ENCODE measurements at regions not wholly inside any gene's neighbourhood (a gene's known extent, or its start where the extent isn't known, plus 50 kb on each side); places are given as distances from the start of the nearest gene placed in this dataset.
"Not testable (repeated sequence)": the region's sequence is repeated elsewhere in the genome, so short reads cannot be mapped to it uniquely, and the experiment has no call there.

DNA sequence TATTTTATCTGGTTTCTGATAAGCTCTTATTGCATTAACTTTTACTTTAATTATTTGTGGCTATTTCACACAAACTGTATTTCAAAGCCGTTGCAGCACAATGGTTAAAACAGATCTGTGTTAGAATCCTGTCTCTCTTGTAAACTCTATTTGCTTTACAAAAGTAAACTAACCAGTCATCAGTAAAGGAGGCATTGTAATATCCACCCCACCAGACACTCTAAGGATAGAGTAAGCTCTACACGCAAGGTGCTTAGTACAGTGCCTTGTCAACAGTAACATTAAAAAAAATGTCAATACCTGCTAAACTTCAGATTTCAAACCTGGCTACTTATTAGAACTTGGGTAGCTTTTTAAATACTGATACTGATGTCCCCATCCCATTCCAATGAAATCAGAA is 228.4 kb downstream of the RCHY1 start:
- DNase-seq: no peak

DNA sequence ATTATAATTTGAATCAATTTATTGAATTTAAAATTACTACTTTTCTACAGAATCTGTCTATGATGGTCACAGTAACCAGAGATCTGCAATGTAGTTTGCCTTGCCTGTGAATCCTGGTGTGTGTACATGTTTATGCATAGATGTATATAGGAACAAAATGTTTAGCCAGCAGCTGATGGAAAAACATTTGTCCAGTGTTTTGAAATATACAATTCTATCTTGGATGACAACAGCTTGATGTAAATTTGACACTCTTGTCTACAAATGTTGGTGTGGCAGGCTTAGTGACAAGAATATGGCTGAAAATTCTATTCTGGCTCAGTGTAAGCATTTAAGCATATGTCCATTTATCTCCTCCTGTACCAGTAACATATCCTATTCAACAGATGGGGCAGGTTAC is 229.4 kb downstream of the RCHY1 start:
- no peak for DNase-seq

DNA sequence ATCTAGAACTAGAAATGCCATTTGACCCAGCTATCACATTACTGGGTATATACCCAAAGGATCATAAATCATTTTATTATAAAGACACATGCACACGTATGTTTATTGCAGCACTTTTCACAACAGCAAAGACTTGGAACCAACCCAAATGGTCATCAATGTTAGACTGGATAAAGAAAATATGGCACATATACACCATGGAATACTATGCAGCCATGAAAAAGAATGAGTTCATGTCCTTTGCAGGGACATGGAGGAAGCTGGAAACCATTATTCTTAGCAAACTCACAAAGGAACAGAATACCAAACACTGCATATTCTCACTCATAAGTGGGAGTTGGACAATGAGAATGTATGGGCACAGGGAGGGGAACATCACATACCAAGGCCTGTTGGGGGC is 233.7 kb downstream of the RCHY1 start:
- DNase-seq: not testable (repeated sequence)

DNA sequence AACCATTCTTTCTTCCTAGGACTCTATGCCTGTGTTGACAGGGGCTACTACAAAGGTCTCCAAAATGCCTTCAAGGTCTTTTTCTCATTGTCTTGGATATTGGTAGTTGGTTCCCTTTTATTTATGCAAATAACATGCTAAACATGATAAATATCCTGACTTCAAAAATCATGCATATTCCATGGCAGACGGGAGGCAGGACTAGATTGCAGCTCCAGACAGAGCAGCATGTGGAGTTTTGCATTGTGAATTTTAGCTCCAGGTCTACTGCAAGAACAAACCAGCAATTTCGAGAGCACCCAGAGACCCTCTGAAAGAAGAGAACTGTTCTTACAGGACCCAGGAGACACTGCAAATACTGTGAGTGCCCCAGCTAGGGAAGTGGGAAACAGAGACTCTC is 254.9 kb downstream of the RCHY1 start:
- no peak for DNase-seq

DNA sequence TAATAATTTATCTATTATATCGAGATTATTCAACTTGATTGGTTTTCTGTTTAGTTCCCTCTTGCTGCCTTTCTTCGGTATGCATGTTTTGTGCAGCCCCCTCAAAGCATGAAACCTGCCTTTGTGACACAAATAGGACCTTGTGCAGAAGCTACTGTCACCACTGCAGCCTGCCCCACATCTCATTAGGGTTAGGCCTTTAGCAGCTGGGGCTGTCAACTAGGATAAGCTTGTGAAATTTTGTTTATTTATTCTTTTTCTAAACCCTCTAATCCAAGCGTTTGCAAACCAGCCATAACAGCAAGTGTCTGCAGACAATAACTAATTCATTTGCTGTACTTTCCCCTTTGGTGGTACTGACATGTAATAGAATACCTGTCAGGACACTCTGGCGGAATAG is 258.9 kb downstream of the RCHY1 start:
- DNase-seq: no peak

DNA sequence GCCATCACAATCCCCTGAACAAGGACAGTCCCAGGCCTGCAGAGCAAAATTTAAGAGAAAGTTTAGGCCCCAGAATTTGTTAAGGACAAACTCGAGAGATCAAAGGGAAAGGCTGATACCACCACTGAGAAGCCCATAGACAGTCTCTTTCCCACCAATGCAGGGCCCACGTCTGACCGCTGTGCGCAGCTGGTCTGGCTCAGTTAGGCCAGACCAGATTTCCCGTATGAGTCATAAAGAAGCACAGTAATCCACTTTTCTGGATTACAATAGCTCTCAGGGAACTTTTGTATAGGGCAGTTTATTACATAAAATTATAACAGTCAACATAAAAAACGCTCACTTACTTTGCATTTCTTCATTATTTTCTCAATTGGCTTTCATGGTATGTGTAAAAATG is 259.5 kb downstream of the RCHY1 start:
- peak; percentile 73 for DNase-seq

DNA sequence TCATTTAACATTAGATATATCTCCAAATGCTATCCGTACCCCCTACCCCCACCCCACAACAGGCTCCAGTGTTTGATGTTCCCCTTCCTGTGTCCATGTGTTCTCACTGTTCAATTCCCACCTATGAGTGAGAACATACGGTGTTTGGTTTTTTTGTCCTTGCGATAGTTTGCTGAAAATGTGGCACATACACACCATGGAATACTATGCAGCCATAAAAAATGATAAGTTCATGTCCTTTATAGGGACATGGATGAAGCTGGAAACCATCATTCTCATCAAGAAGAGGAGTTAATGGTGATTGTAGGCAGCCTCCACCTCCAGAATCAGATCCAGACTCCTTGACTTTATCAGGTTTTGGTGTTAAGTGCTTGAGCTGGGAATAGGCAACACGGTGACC is 261.1 kb downstream of the RCHY1 start:
- not testable (repeated sequence) for DNase-seq

DNA sequence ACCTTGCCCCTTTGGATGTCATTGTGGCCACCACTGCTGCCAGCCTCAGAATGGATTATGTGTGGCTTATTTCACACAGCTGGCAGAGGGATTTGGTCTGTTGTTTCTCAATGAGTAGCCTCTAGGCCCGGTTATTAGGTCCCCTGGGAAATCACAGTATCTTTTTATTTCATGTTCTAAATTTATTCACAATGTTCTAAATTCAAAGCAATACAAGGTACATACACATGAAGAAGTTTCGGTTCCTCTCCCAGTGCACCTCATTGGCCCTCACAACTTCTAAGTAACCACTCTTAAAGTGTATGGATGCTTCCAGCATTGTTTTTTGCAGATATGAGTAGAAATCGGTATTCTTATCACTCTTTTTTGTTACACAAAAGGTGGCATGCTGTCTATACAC is 262.7 kb downstream of the RCHY1 start:
- DNase-seq: no peak

DNA sequence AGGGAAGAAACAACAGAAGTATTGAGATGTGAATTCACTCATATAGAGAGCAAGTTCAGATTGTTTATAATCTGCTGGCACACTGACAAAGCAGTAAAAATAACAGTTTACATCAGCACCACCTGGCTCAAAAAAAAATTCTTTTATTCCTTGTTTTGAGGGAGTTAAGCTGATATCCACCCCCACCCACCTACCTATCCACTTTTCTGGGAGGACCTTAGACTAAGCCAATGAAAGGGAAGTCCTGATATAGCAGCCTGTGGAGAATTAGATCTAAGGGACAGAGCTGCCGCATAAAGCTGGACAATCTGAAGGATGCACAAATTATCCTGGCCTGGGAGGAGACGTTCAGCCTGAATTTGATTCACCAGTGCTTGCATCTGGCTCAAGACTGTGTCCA is 264.5 kb downstream of the RCHY1 start:
- DNase-seq: no peak

DNA sequence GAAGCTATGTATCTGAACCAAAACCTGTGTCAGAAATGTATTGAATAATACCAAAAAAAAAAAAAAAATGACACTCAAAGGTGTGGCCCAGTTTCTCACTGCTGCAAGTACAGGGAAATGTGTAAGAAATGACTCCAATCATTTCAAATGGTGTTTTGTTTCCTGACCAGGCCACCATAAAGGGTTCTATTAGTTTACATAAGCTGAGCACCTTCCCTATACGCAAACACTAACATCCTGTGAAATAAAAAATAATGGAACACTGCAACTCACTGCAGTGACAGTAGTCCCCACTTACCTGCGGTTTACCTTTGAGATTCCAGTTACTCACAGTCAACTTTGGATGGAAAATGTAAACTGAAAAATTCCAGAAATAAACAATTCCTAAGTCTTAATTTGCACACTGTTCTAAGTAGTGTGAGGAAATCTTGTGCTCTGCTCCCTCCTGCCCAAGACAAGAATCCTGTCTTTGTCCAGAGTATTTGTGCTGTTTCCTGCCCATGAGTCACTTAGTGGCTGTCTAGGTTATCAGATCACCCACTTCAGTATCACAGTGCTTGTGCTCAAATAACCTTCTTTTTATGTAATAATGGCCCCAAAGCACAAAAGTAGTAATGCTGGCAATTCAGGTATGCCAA is 265.3 kb downstream of the RCHY1 start:
- peak; percentile 72 for DNase-seq

DNA sequence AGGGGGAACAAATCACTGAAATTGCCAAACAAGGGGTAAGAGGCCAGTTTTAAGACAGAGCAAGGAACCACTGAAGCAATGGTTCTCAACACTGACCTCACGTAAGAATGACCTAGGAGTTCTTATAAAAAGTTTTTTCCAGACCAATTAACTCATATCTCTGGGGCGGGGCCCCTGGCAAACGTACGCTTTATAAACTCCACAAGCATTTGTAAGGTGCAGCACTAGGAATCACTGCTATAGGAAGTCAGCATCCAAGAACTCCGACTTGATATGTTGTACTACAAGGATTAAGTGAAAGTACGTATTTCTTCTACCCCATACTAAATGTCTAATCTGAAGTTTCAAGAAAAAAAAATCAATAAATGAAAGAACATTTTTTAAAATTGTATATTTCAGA is 269.9 kb downstream of the RCHY1 start:
- no peak for DNase-seq

DNA sequence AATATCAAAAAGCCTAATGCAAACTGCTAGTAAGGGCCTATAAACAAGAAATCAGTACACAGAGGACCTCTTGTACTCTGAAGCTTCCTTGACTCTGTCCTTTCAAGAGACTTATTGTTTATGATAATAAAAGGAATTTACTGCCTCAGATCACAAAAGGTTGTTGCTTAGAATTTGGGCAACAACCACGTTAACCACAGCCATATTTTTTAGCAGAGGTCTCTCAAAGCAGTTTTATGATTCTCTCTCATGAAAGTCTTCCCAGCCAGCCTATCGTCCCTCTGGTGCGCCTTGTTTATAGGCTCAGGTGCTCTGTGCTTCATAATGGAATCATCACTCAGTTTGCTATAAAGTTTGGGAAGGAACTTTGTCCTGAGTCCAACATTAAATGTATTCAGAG is 270.6 kb downstream of the RCHY1 start:
- no peak for DNase-seq

DNA sequence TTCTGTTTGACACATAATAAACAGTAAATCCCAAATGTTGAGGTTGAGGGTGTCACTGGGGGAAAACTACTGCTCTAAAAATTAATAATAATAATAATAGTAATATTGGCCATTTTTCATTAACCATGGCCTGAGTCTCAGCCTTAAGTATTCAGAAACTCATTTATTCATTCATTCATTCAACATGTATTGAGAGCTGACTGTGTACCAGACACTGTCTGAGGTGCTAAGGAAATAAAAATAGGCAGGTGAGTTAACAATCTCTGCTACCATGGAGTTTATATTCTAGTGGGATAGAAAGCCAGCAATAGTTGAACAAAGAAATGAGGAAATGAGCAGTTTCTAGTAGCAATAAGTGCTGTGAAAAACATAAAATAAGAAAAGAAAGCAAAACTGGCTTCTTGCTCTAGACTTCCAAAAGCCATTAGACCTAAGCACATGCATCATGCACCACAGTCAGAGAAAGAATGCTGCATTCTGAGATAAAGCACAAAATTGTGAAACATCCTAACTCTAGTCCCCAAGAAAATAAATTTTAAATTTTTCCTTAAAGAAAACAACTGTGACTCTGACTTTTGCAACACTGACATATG is 278.7 kb downstream of the RCHY1 start:
- no peak for DNase-seq

DNA sequence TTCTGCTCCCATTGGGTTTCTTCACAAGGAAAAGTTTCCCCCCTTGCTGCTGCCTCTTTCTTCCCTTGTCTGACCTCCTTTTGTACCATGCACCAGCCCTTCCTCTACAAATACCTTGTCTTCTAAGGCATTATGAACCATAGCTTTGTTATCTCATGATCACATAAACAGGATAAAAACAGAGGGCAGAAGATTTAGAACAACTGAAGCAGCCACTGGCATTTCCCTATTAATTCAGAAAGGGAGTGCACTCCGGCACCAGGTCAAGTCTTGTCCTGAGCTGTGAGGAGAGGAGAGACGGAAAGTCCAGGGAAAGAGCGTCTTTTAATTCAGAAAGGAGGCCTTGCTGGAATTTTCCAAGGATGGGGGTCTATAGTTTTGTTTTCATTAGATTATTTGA is 281.7 kb downstream of the RCHY1 start:
- DNase-seq: no peak

DNA sequence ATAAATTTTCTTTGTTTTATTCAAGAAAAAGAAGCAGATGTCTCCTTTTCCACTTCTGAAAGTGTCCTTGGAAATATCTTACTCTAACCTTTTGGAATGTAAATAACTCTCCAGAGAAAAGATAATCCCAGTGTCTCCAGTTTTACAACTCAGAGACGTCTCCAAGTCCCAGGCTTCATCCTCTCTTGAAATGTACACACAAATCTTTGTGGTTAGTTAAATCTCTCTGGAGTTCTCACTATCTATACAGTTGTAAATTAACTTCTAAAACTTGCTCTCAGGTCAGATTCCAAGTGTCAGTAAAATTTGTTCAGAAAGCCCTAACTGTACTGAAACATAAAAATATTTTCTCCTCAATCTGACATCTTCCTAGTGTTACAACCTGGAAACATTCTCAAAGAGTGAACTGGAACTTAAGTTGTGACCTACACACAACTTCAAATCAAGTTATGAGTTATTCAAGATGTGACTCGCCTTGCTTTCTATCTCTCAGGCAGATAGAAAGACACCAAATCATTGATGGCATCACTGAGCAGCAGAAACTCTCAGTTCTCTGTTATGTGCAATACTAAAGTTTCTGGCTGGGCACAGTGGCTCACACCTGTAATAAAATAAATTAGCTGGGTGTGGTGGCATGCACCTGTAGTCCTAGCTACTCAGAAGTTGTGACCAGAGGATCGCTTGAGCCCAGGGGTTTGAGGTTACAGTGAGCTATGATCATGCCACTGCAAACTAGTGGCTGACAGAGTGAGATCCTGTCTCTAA is 284.2 kb downstream of the RCHY1 start:
- DNase-seq: no peak

DNA sequence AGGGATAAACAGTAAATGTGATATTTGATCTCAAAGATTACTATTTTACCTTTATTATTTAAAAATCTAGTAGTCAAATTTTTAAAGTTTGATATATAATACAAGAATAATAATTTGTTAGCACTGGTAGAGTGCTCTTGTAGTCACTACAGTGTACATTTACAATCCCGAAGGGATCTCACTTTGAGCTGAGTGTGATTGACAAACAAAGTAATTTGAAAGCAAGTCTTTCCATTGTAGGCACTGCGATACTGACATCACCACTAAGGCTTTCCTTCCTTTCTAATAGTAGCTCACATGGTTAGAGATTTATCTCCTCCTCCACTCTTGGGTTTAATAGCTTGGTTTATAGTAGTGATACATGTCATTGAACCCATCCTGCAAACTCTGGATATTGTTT is 280.6 kb downstream of the PARM1 start:
- no peak for DNase-seq

DNA sequence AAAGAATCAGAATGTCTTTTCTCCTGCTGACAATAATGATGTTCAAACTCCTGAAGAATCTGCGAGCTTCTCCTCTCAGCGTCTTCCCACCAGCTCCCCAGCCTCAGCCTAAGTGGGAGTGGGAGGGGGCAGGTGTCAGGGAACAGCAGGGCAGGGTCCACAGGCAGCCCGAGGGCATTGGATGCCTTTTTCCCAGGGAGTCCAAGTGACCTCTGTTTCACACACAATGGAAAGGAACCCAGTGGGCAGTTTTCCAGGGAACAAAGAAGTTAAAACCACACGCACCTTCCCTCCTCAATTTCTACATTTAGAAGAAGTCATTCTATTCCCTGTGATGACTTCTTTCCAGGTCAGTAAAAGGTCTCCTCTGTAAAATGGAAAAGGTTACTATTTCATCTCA is 278.5 kb downstream of the PARM1 start:
- no peak for DNase-seq

DNA sequence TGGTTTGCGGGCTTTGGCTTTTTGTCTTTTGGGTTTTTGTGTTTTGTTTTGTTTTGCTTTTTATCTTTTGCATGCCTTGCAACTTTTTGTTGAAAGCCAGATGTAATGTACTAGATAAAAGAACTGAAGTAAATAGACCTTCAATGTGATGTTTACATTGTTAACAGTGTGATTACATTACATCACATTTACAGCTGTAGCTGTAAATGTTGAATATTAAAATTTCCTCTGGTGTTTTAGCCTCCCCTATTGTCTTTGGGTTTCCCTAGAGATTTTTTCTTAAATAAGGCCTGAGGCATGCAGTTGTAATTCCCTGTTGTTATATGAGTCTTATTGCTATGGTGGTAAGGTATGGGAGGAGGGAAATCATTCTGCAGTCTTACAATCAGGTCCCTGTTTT is 275.0 kb downstream of the PARM1 start:
- no peak for DNase-seq

DNA sequence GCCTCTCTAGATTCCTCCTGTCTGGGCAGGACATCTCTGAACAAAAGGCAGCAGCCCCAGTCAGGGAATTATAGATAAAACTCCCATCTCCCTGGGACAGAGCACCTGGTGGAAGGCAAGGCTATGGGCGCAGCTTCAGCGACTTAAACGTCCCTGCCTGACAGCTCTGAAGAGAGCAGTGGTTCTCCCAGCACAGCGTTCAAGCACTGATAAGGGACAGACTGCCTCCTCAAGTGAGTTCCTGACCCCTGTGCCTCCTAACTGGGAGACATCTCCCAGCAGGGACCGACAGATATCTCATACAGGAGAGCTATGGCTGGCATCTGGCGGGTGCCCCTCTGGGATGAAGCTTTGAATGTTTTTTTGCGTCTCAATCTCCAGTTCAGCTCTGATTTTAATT is 262.2 kb downstream of the PARM1 start:
- DNase-seq: no peak

DNA sequence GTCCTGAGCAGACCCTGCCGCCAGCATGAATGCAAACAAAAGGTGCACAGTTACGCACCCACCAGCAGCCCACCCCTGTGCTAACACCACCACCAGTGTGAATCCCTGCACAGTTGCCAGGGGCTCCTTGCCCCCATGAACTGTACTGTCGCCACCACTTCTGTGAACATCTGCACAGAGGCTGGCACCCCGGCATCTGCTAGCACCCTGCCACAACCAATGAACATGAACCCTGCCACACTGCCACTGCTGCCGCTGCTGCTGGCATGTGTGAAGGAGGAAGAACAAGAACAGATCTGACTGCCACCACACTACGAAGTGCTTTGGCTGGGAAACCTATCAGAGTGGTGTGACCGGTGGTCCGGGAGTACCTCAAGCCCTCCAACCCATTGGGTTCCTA is 261.3 kb downstream of the PARM1 start:
- no peak for DNase-seq

DNA sequence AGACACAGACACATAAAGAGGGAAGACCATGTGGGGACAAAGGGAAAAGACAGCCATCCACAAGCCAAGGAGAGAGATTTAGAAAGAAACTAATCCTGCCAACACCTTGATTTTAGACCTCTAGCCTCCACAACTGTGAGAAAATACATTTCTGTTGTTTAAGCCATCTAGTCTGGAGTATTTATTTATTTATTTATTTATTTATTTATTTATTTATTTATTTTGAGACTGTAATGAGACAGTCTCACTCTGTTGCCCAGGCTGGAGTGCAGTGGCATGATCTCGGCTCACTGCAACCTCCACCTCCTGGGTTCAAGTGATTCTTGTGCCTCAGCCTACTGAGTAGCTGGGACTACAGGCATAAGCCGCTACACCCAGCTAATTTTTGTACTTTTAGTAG is 259.3 kb downstream of the PARM1 start:
- DNase-seq: not testable (repeated sequence)

DNA sequence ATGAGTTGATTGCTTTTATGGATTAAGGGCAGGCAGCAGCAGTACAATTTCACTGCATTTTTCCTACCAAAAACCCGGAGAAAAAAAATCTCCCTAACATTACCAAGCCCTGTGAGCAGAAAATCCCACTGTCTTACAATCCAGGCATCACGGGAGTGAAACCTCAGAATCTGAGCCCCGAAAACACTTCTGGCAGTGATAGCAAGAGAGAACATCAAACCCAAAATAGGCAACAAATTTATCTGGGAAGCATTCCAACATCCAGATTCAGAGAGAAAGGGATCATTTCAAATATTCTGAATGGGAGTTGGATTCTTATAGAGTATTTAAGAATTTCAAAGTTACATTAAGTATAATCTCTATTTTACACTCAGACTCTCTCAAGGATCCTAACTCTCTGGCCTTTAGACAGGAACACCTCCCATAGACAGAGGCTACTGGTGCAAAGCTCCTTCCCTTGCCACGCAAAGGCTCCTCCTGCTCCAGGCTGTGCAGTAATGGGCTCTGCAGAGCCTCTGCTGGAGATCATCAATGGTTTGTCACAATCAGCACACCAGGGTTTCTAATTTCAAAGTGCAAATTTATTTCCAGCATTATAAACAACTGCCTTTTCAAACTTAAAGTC is 256.9 kb downstream of the PARM1 start:
- DNase-seq: no peak

DNA sequence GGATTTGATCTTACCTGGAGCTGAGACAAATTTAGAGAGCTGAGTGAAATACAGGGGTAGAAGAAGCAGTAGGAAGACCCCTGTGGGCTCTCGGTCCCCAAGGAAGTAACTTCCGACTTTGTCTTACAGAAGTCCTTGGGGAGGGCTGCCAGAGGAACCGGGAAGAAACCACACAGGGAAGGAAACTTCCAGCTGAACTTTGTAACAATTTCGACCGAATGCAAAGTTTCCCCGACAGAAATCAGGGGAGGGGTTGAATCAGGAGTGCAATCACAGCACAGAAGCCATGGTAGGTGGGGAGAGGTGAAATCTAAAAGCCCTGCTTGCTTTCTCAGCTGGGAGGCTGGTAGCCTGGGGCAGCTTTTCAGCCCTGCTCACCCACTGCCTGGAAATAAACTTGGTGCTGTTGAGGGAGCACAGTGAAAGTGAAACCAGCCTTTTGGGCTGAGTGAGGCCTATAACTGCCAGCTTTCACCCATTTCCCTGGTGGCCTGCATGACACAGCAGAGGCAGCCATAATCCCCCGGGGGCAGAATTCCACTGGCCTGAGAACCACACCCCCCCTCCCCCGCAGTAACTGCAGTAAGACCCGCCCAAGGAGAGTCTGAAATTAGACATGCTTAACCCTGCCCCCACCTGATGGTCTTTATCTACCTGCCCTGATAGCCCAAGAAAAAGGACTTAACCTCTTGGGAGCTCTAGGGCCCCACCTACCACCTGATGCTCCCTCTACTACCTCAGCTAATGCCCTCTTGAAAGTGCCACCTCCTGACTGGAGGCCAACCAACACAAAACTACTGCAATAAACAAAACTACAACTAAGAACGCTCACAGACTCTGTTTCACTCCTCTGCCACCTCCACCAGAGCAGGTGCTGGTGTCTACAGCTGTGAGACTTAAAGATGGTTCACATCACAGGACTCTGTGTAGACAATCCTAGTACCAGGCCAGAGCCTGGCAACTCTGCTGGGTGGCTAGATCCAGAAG is 248.2 kb downstream of the PARM1 start:
- DNase-seq: peak; percentile 80

Data from islet precursor cell (in vitro differentiated cells).